ENCODE measurements at regions not wholly inside any gene's neighbourhood (a gene's known extent, or its start where the extent isn't known, plus 50 kb on each side); places are given as distances from the start of the nearest gene placed in this dataset.

DNA sequence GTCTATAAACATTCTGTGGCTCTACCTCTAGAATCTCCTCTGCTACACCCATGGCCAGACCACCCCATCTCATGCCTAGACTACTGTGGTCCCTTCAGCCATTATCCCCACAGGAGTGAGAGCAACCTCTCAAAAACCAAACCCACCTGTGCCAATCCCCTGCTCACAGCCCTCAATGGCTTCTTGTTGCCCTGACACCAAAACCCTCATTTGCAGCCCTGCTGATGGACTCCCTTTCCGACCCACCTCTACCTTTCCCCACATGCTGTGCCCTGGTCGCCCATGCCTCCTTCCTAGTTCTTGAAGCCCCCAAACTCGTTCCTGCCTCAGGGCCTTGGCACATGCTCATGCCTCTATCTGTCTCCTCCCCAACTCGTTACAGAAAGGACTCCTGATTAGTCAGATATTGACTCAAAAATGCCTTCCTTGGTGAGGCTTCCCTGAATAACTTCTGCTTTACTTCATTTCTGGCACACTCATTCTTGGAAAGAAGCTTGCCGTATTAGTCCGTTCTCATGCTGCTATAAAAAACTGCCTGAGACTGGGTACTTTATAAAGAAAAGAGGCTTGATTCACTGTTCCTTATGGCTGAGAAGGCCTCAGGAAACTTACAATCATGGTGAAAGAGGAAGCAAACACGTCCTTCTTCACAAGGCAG, 104.2 kb downstream of the TEX36 start:
- intact Hi-C loops (cut with DNase I): no loop called here
- no peak for TF ChIP-seq EP300 (IDR thresholded peaks at IDR 0.05)
- TF ChIP-seq, protein P1, sequence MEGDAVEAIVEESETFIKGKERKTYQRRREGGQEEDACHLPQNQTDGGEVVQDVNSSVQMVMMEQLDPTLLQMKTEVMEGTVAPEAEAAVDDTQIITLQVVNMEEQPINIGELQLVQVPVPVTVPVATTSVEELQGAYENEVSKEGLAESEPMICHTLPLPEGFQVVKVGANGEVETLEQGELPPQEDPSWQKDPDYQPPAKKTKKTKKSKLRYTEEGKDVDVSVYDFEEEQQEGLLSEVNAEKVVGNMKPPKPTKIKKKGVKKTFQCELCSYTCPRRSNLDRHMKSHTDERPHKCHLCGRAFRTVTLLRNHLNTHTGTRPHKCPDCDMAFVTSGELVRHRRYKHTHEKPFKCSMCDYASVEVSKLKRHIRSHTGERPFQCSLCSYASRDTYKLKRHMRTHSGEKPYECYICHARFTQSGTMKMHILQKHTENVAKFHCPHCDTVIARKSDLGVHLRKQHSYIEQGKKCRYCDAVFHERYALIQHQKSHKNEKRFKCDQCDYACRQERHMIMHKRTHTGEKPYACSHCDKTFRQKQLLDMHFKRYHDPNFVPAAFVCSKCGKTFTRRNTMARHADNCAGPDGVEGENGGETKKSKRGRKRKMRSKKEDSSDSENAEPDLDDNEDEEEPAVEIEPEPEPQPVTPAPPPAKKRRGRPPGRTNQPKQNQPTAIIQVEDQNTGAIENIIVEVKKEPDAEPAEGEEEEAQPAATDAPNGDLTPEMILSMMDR (IDR thresholded peaks at IDR 0.05): no peak
- TF ChIP-seq POLR2A (IDR thresholded peaks at IDR 0.05): no peak
- 63 to 77% (median 70%) methylated on average over 7 of the region's 7 CpGs for WGBS, 3 donors

DNA sequence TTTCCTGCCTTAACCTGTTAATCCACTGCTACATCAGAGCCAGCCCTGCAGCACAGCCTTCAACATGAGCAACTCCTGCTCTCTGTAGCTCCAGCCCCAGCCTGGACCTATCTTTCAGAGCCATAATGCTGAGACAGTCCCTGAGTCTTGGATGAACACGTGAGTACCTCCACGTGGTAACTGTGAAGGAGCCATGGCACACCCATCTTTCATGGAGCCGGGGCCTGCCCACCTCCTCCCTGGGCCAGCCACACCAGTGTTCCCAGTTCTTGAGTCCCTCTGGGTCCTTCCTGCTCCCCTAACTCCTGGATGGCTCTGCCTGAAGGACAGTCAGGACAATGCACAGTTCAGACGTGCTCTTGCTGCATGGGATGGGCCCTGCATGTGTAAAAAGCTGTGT, 107.1 kb downstream of the TEX36 start:
- TF ChIP-seq, protein P1 (IDR thresholded peaks at IDR 0.05): no peak
- TF ChIP-seq POLR2A (IDR thresholded peaks at IDR 0.05) (no peak), EP300 (IDR thresholded peaks at IDR 0.05) (no peak)
- intact Hi-C loops (cut with DNase I): no loop called here
- Histone ChIP-seq H3K36me3 (no peaks in the 10 kb centered on the region), H3K9me3 (no peaks in the 10 kb centered on the region), H3K27me3 (no peaks in the 10 kb centered on the region), H3K27ac (no peak overlapping the region), H3K4me1 (ENCODE audit: insufficient read depth) (no peaks in the 10 kb centered on the region), H3K4me3 (no peak overlapping the region)
- WGBS, 3 donors: 64 to 88% (median 76%) methylated on average over 4 of the region's 4 CpGs
- no peak for DNase-seq

More for the DNA sequence above, 104.2 kb downstream of the TEX36 start:
- no peaks in the 10 kb centered on the region for H3K4me1 ChIP-seq (ENCODE audit: insufficient read depth)
- no peaks in the 10 kb centered on the region for H3K9me3 ChIP-seq
- no peak overlapping the region for H3K27ac ChIP-seq
- no peaks in the 10 kb centered on the region for H3K27me3 ChIP-seq
- no peak for DNase-seq
- H3K36me3 ChIP-seq: no peaks in the 10 kb centered on the region
- no peak overlapping the region for H3K4me3 ChIP-seq

DNA sequence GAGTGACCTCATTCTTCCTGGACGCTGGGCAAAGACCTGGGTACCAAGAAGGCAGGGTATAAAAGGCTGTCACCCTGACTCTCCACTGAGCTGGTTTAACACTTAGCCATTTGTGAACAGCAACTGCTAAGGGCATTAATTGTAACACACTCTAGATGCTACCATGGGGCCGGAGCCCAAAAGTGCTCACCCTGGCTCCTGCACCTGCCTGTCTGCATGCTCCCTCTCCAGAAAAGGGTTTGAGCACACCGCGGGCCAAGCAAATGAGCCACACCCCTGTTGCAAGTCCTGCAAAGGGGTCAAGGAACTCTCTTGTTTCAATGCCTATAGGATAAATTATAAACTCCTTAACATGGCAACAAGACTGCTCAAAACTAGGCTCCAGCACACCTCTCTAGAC, 114.8 kb downstream of the TEX36 start:
- H3K27me3 ChIP-seq: no peaks in the 10 kb centered on the region
- H3K4me3 ChIP-seq: no peak overlapping the region
- H3K27ac ChIP-seq: no peak overlapping the region
- TF ChIP-seq EP300 (IDR thresholded peaks at IDR 0.05) (no peak), POLR2A (IDR thresholded peaks at IDR 0.05) (no peak)
- TF ChIP-seq, protein P1 (IDR thresholded peaks at IDR 0.05): no peak
- DNase-seq: no peak
- no peaks in the 10 kb centered on the region for H3K9me3 ChIP-seq
- no peaks in the 10 kb centered on the region for H3K36me3 ChIP-seq
- peaks cover 3% of the 10 kb centered on the region for H3K4me1 ChIP-seq (ENCODE audit: insufficient read depth)
- WGBS, 3 donors: 94 to 96% (median 95%) methylated on average over 4 of the region's 4 CpGs
- intact Hi-C loops (cut with DNase I): no loop called here

DNA sequence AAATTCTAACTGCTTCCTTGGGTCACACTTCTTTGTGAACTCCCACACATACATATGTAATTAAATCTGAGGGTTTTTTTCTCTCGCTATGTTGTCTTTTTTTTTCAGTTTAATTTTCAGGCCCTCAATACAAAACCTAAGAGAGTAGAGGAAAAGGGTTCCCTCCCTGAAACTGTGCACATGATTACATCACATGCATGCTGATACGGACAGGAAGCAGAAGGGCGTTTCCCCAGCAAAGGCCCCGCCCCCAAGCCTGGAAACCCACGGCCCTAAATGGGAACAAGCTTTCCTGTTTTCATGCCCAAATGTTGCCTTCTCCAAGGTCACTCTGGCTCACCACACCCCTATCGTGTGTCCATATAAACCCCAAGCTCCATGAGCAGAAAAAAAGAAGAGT, 115.4 kb downstream of the TEX36 start:
- TF ChIP-seq EP300 (IDR thresholded peaks at IDR 0.05): no peak
- TF ChIP-seq, protein P1 (IDR thresholded peaks at IDR 0.05): no peak
- TF ChIP-seq POLR2A (IDR thresholded peaks at IDR 0.05): no peak
- WGBS, 3 donors: 76 to 83% (median 79%) methylated on average over 6 of the region's 6 CpGs
- H3K4me3 ChIP-seq: no peak overlapping the region
- no peaks in the 10 kb centered on the region for H3K36me3 ChIP-seq
- H3K27me3 ChIP-seq: no peaks in the 10 kb centered on the region
- no peaks in the 10 kb centered on the region for H3K9me3 ChIP-seq
- no peak for DNase-seq
- H3K4me1 ChIP-seq (ENCODE audit: insufficient read depth): peaks cover 3% of the 10 kb centered on the region
- no peak overlapping the region for H3K27ac ChIP-seq
- intact Hi-C loops (cut with DNase I): no loop called here

Data from ovary (tissue), 7 donors.